H9 (cell line): ENCODE measurements at regions not wholly inside any gene's neighbourhood (a gene's known extent, or its start where the extent isn't known, plus 50 kb on each side); places are given as distances from the start of the nearest gene placed in this dataset.

Experiments used
- DNase-seq: peaks from one replicate; pipeline ENCODE4 v3.0.0-alpha.2; 2017
- H2AFZ ChIP-seq: one replicate; pipeline ENCODE4 v1.6.1; 2013; ENCODE audit warnings: mild to moderate bottlenecking, low read length, control low read depth, moderate library complexity
- H2AK5ac ChIP-seq: 2 replicates; pipeline ENCODE4 v1.6.1; 2013; ENCODE audit warnings: low read length, control low read depth, mixed read lengths; ENCODE audit not compliant: insufficient read length
- H2BK120ac ChIP-seq: one replicate; pipeline ENCODE4 v1.6.1; 2013; ENCODE audit warnings: low read depth, mild to moderate bottlenecking, low read length, control low read depth, inconsistent platforms; ENCODE audit not compliant: poor library complexity, severe bottlenecking
- H2BK12ac ChIP-seq: 2 replicates; pipeline ENCODE4 v1.6.1; 2013; ENCODE audit warnings: low read length, control low read depth, mixed read lengths, low read depth; ENCODE audit not compliant: insufficient read length
- H2BK15ac ChIP-seq: 2 replicates; pipeline ENCODE4 v1.6.1; 2013; ENCODE audit warnings: low read depth, low read length, control low read depth
- H2BK20ac ChIP-seq: one replicate; pipeline ENCODE4 v1.6.1; 2013; ENCODE audit warnings: low read depth, mild to moderate bottlenecking, low read length, control low read depth, inconsistent platforms; ENCODE audit not compliant: poor library complexity, severe bottlenecking
- H2BK5ac ChIP-seq: 2 replicates; pipeline ENCODE4 v1.6.1; 2013; ENCODE audit warnings: low read length, control low read depth, mixed read lengths; ENCODE audit not compliant: insufficient read length
- H3K14ac ChIP-seq: 2 replicates; pipeline ENCODE4 v1.6.1; 2013; ENCODE audit warnings: low read length, control low read depth; ENCODE audit not compliant: insufficient read depth
- H3K18ac ChIP-seq: 2 replicates; pipeline ENCODE4 v1.6.1; 2013; ENCODE audit warnings: low read depth, mild to moderate bottlenecking, mixed read lengths, low read length, control low read depth; ENCODE audit not compliant: insufficient read length
- H3K23ac ChIP-seq: 2 replicates; pipeline ENCODE4 v1.6.1; 2013; ENCODE audit warnings: low read length, control low read depth, mixed read lengths, low read depth; ENCODE audit not compliant: insufficient read length
- H3K23me2 ChIP-seq: 2 replicates; pipeline ENCODE4 v1.6.1; 2013; ENCODE audit warnings: low read depth, mild to moderate bottlenecking, mixed read lengths, low read length, control low read depth; ENCODE audit not compliant: insufficient read length, poor library complexity, severe bottlenecking
- H3K27ac ChIP-seq: 2 replicates; pipeline ENCODE4 v1.5.1; 2013; ENCODE audit warnings: low read length, control low read depth, mixed read lengths, low read depth; ENCODE audit not compliant: insufficient read length
- H3K27me3 ChIP-seq: 2 replicates; pipeline ENCODE4 v1.6.1; 2013; ENCODE audit warnings: low read length, control low read depth, inconsistent platforms; ENCODE audit not compliant: insufficient read depth
- H3K4ac ChIP-seq: 2 replicates; pipeline ENCODE4 v1.6.1; 2013; ENCODE audit warnings: low read depth, mild to moderate bottlenecking, control low read depth, inconsistent platforms, low read length, moderate library complexity
- H3K4me1 ChIP-seq: 2 replicates; pipeline ENCODE4 v1.6.1; 2013; ENCODE audit warnings: low read length, control low read depth, inconsistent platforms; ENCODE audit not compliant: insufficient read depth
- H3K4me2 ChIP-seq: 2 replicates; pipeline ENCODE4 v1.6.1; 2013; ENCODE audit warnings: low read length, control low read depth, mixed read lengths; ENCODE audit not compliant: insufficient read length, insufficient read depth
- H3K56ac ChIP-seq: 2 replicates; pipeline ENCODE4 v1.6.1; 2013; ENCODE audit warnings: low read depth, mild to moderate bottlenecking, mixed read lengths, low read length, control low read depth; ENCODE audit not compliant: insufficient read length
- H3K79me1 ChIP-seq: 2 replicates; pipeline ENCODE4 v1.6.1; 2013; ENCODE audit warnings: low read depth, mild to moderate bottlenecking, moderate library complexity, low read length, control low read depth, inconsistent platforms; ENCODE audit not compliant: insufficient read depth, poor library complexity, severe bottlenecking
- H3K79me2 ChIP-seq: 2 replicates; pipeline ENCODE4 v1.6.1; 2013; ENCODE audit warnings: low read length, control low read depth, inconsistent platforms; ENCODE audit not compliant: insufficient read depth
- H3K9ac ChIP-seq: 2 replicates; pipeline ENCODE4 v1.6.1; 2013; ENCODE audit warnings: low read length, control low read depth, mixed read lengths; ENCODE audit not compliant: insufficient read length; ENCODE audit errors: extremely low read depth
- H3K9me3 ChIP-seq: one replicate; pipeline ENCODE4 v1.6.1; 2013; ENCODE audit warnings: low read depth, low read length, inconsistent platforms; ENCODE audit not compliant: control insufficient read depth
- H3T11ph ChIP-seq: one replicate; pipeline ENCODE4 v1.6.1; 2013; ENCODE audit warnings: mild to moderate bottlenecking, low read length, control low read depth, inconsistent platforms
- H4K20me1 ChIP-seq: one replicate; pipeline ENCODE4 v1.6.1; 2013; ENCODE audit not compliant: control insufficient read depth, insufficient read length, insufficient read depth
- H4K5ac ChIP-seq: 2 replicates; pipeline ENCODE4 v1.6.1; 2013; ENCODE audit warnings: low read depth, mild to moderate bottlenecking, mixed read lengths, low read length, control low read depth; ENCODE audit not compliant: insufficient read length
- H4K8ac ChIP-seq: replicated peaks from 2 replicates; pipeline ENCODE4 v1.6.1; 2013; ENCODE audit warnings: low read length, control low read depth, mixed read lengths, low read depth; ENCODE audit not compliant: insufficient read length
- H4K91ac ChIP-seq: 2 replicates; pipeline ENCODE4 v1.6.1; 2013; ENCODE audit warnings: low read depth, mild to moderate bottlenecking, moderate library complexity, mixed read lengths, low read length, control low read depth; ENCODE audit not compliant: insufficient read length
- H3K27ac Mint-ChIP-seq, 3 experiments: 2 replicates in 2 of 3; 3 replicates in 1 of 3; pipeline ENCODE4 v1.8.0; 2020 to 2021; ENCODE audit warnings: mixed read lengths in 3 of 3, mild to moderate bottlenecking in 1 of 3, moderate library complexity in 1 of 3
- H3K27me3 Mint-ChIP-seq: 2 replicates; pipeline ENCODE4 v1.8.0; 2021; ENCODE audit warnings: low read depth, mild to moderate bottlenecking, moderate library complexity, mixed read lengths
- H3K36me3 Mint-ChIP-seq, 3 experiments: 2 replicates in 2 of 3; 3 replicates in 1 of 3; pipeline ENCODE4 v1.8.0; 2020 to 2021; ENCODE audit warnings: low read depth in 3 of 3, mixed read lengths in 3 of 3; ENCODE audit not compliant: insufficient read depth in 1 of 3
- H3K4me1 Mint-ChIP-seq, 2 experiments: 2 replicates each; pipeline ENCODE4 v1.8.0; 2020; ENCODE audit warnings: mixed read lengths in 2 of 2
- H3K4me3 Mint-ChIP-seq, 2 experiments: 2 replicates in 1 of 2; 3 replicates in 1 of 2; pipeline ENCODE4 v1.8.0; 2020 to 2021; ENCODE audit warnings: mild to moderate bottlenecking in 2 of 2, mixed read lengths in 2 of 2, moderate library complexity in 1 of 2
- H3K9me3 Mint-ChIP-seq, 2 experiments: 2 replicates in 1 of 2; 3 replicates in 1 of 2; pipeline ENCODE4 v1.8.0; 2020; ENCODE audit warnings: mild to moderate bottlenecking in 2 of 2, mixed read lengths in 2 of 2, moderate library complexity in 1 of 2
- WGBS: extraction: QIAGEN DNeasy Blood & Tissue Kit; methylation state at CpG from one replicate; pipeline ENCODE4 v1.1.7; 2013; ENCODE audit warnings: missing lambda C conversion rate, low lambda C conversion rate, mixed read lengths; ENCODE audit not compliant: insufficient read length; ENCODE audit errors: extremely low coverage; 5-methylcytosine and 5-hydroxymethylcytosine counted together
- TF ChIP-seq, protein P1 (sequence below): fragments of 200-600 bp; sonication (generic); conservative IDR thresholded peaks from 3 replicates; pipeline ENCODE4 v1.8.0; 2021; ENCODE audit warnings: antibody characterized with exemption, mild to moderate bottlenecking

GRCh38 chr10:83140811-83141210, 998.5 kb upstream of the GHITM start:
- Histone ChIP-seq H3K23me2 (no peaks in the 10 kb centered on the region), H2BK20ac (no peak overlapping the region), H3K9ac (no peak overlapping the region), H3K79me1 (no peaks in the 10 kb centered on the region), H2AK5ac (no peak overlapping the region), H2BK15ac (no peak overlapping the region), H3K9me3 (no peaks in the 10 kb centered on the region), H3K4ac (no peak overlapping the region), H3T11ph (no peak overlapping the region), H3K27me3 (no peaks in the 10 kb centered on the region), H4K20me1 (no peaks in the 10 kb centered on the region), H4K5ac (no peak overlapping the region), H3K14ac (no peak overlapping the region), H3K27ac (no peak overlapping the region), H3K23ac (no peak overlapping the region), H4K91ac (no peak overlapping the region), H3K18ac (no peak overlapping the region), H3K79me2 (no peaks in the 10 kb centered on the region), H2AFZ (no peak overlapping the region), H4K8ac (no peak overlapping the region), H2BK12ac (no peak overlapping the region), H3K4me2 (no peak overlapping the region), H3K56ac (no peak overlapping the region), H2BK120ac (no peak overlapping the region), H2BK5ac (no peak overlapping the region), H3K4me1 (no peaks in the 10 kb centered on the region)
- no peak overlapping the region for H3K27ac Mint-ChIP-seq
- H3K9me3 Mint-ChIP-seq = no peaks in the 10 kb centered on the region
- no peaks in the 10 kb centered on the region for H3K36me3 Mint-ChIP-seq
- H3K4me3 Mint-ChIP-seq = no peak overlapping the region
- no CpG with 5 or more reads among the region's 1 CpG for WGBS
- TF ChIP-seq, protein P1, sequence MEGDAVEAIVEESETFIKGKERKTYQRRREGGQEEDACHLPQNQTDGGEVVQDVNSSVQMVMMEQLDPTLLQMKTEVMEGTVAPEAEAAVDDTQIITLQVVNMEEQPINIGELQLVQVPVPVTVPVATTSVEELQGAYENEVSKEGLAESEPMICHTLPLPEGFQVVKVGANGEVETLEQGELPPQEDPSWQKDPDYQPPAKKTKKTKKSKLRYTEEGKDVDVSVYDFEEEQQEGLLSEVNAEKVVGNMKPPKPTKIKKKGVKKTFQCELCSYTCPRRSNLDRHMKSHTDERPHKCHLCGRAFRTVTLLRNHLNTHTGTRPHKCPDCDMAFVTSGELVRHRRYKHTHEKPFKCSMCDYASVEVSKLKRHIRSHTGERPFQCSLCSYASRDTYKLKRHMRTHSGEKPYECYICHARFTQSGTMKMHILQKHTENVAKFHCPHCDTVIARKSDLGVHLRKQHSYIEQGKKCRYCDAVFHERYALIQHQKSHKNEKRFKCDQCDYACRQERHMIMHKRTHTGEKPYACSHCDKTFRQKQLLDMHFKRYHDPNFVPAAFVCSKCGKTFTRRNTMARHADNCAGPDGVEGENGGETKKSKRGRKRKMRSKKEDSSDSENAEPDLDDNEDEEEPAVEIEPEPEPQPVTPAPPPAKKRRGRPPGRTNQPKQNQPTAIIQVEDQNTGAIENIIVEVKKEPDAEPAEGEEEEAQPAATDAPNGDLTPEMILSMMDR = no peak
- no peak for DNase-seq
- H3K27me3 Mint-ChIP-seq = no peaks in the 10 kb centered on the region
- H3K4me1 Mint-ChIP-seq = no peaks in the 10 kb centered on the region
